Activated CD4-positive, alpha-beta T cell treated with anti-CD3 and anti-CD28 coated beads, Interleukin-2, amount 50 U/mL, for 16 hours (primary cell): ENCODE measurements at regions not wholly inside any gene's neighbourhood (a gene's known extent, or its start where the extent isn't known, plus 50 kb on each side); places are given as distances from the start of the nearest gene placed in this dataset.

Experiments
- DNase-seq: peaks from one replicate; pipeline ENCODE4 v3.0.0-alpha.2; 2020

GRCh38 chr4:115396034-115396433 is 282.6 kb upstream of the NDST4 start:
- no peak for DNase-seq

DNA sequence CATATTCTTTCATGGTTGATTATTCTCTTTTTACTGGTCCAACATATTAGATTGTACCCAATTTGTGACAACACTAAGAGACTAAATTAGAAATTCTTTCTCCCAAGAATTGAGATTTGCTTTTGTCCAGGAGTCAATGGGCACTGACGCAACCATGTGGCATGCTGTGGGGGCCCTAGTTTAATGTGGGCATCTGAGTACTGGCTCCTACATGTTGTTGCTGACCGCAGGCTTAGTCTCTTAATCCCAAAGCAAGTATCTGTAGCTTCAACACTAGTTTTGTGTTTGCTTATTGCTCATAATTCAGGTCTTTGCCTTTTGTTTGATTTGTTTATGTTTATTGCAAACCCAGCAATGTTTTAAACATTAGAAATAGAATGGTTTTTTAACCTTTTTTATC is 263.4 kb upstream of the NDST4 start:
- no peak for DNase-seq

GRCh38 chr4:115374621-115375020 is 261.2 kb upstream of the NDST4 start:
- DNase-seq = no peak

GRCh38 chr4:115370490-115370889 is 257.1 kb upstream of the NDST4 start:
- no peak for DNase-seq

DNA sequence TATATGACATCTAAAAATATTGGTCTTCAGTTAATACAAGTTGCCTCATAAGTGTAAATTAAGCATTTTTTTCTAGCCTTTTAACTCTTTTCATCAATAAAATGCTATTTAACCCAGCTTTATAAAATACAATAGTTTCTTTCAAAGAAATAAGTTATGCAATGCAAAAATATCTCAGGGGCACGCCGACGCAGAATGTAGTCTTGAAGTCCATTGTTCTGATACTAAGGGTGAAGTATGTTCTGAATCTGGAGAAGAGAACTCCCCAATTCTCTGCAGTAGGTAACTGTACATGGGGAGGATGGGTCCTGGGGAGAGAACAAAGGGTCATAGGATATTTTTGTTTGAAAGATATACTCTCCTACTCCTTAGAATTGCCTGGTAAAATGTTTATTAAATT is 256.6 kb upstream of the NDST4 start:
- DNase-seq = no peak

- DNase-seq = no peak
Observed at GRCh38 chr4:115366390-115366789, 253.0 kb upstream of the NDST4 start.

DNA sequence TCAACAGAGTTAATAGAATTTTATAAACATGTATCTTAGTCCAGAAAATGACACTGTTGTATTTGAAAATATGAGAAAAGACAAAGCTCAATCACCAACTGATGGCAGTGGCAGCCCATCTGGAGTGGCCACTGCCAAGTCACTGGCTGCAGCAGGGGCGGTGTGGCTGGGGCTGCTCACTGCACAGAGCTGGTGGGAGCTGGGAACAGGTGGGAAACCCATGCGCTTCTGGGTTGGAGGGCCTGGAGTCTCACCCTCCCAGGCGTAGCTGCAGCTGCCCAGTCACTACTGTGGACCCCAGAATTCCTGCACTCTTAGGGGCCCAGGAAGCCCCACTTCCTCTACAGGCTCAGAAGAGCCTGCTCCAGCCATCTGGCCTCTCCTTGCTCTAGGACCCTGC is 251.8 kb upstream of the NDST4 start:
- no peak for DNase-seq

DNA sequence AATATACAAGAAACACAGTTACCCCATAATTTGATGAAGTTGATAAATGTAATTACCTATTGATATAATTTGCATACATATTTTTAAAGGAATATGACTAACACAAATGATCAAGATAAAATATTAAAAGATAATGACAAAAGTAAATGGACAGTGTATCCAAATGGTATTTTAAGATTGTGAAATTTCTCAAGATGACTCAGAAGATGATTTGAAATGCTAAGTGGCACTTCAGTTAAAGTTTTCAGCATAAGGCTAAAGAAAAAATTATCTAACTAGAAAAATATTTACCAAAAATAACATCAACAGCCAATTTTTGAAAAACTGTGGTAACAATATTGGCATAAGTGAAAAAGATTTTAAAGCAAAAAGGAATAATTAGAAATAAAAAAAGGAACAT is 248.4 kb upstream of the NDST4 start:
- no peak for DNase-seq

- DNase-seq = no peak
Observed at GRCh38 chr4:115360431-115360830, 247.0 kb upstream of the NDST4 start.

GRCh38 chr4:115357776-115358175 is 244.4 kb upstream of the NDST4 start:
- no peak for DNase-seq

DNA sequence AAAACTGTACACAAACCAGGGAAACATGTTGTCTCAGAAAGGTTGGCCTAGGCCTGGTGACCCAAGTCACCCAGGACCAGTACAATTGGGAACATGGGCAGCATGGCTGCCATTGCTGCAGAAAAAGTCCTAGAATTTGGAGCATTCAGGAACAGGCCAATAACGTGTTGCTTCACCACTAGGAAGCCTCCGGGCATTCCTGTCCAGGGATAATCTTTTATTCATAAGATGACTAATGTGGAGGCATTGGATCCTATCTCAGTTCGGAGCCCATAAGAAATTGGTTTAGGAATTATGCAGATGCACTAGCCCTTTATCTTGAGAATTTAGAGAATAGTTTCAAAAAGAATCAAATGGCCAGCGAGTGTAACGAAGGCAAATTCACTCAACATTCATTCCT is 242.8 kb upstream of the NDST4 start:
- DNase-seq = no peak

- DNase-seq = no peak
Observed at GRCh38 chr4:115355329-115355728, 241.9 kb upstream of the NDST4 start.

DNA sequence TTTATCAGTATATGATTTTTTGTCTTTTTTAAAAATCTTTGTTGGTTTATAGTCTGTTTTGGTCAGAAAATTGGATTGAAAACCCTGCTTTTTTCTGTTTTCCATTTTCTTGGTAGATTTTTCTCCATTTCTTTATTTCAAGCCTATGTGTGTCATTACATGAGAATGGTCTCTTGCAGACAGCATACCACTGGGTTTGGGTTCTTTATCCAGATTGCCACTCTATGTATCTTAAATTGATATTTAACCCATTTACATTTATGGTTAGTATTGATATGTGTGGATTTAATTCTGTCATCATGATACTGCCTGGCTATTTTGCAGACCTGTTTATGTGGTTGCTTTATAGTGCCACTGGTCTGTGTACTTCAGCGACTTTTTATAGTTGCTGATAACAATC is 239.9 kb upstream of the NDST4 start:
- no peak for DNase-seq

- no peak for DNase-seq
Observed at GRCh38 chr4:115343171-115343570, 229.8 kb upstream of the NDST4 start.

GRCh38 chr4:115334736-115335411 is 221.5 kb upstream of the NDST4 start:
- no peak for DNase-seq

- no peak for DNase-seq
Observed at GRCh38 chr4:115332078-115332477, 218.7 kb upstream of the NDST4 start.

DNA sequence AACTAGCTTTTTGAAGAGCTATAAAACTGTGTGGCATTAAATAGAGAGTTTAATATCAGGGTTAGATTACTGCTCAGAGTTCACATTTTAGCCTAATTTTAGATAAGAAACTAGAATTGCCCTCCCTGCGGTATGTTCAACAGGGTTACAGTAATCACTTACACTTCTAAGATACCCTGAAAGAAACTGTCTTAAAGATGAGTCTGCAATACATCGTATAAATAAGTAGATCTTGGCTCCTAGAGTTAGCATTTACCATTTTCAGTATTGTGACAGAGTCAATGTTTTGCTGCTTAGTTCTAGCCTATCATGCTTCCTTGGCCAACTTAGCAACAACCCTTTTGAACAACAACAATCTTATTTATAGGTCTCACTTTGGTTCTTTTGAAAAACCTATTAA is 217.8 kb upstream of the NDST4 start:
- no peak for DNase-seq

DNA sequence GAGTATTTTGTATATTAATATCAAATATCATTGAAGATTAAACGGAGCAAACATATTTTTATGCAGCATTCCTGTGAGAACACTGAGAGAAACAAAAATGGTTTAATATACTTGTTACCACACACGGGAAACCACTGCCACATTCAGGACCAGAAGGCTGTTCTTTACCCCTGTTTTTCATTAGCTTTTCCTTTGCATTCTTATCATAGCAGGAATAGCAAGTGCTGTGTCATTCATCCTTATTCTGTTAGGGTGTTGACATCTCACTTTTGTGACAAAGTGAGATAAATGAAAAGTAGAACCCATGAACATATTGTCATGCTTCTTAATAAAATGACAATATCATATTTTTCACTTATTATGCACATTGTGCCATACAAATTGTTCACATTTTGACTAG is 212.4 kb upstream of the NDST4 start:
- DNase-seq = no peak

DNA sequence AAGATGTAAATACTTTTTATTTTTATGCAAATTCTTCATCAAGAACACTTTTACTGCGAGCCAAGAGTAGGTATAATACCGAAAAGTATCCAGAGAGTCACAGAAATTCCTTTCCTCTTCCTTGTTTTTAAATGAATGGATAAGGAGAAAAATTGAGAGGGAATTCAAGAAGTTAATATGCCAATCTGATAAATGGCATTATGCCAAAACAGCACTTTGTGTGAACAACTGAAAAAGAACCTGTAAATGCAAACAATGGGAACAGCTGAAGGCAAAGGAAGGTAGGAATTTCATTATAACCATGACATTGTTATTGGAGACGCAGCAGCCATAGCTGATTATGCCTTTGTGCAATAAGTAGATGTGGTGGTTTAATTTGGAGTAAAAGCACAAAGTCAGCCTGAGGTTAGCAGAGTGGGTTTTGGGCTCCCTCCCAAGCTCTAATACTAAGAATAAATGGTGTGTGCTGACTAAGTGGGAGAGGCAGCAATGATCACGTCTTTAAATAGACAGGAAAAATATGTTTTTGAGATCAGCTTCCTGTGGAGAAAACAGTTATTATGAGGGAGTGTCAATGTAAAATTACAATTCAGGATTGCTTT is 209.8 kb upstream of the NDST4 start:
- DNase-seq = no peak

GRCh38 chr4:115315182-115315581 is 201.8 kb upstream of the NDST4 start:
- DNase-seq = no peak

DNA sequence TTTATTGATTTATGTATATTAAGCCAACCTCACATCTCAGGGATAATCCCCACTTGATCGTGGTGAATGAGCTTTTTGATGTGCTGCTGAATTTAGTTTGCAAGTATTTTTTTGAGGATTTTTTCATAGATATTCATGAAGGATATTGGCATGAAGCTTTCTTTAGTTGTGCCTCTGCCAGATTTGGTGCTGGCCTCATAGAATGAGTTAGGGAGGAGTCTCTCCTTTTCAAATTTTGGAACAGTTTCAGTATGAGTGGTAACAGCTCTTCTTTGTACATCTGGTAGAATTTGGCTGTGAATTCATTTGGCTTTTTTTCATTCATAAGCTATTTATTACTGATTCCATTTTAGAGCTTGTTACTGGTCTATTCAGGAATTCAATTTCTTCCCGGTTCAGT is 197.2 kb upstream of the NDST4 start:
- no peak for DNase-seq

- no peak for DNase-seq
Observed at GRCh38 chr4:115294717-115295116, 181.3 kb upstream of the NDST4 start.

GRCh38 chr4:115293093-115293462 is 179.7 kb upstream of the NDST4 start:
- DNase-seq = no peak

DNA sequence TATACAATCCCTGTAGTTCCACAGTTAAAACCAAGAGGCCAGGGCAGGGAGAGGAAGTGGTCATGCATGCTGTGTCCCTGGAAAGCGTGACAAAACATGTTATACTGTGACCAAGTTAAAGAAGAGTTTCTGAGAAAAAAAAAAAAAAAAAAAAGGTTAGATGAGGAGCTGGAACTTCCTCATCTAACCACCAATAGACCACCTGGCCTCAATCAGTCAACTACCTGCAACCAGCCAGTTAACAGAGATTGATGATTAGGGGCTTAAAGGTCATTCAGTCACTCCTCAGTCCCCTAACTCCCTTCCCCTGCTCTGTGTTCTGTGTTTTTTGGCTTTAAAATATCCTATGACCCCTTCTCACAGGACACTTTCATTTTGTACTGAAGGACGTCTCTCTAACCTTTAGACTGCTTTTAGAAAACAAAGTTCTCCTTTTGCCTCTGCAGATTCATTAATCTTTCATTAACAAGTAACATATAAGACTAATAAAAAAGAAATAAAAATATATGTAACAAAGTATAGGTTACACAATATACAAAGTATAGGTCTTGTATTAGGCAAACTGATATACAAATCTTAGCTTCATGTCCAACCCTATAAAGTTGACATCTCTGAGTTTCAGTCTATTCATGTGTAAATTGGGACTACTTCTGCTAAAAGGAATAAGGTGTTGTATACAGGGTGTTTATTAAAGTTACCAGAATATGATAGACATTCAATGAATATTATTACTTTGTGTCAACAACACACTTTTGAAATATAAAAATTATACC is 179.1 kb upstream of the NDST4 start:
- no peak for DNase-seq

GRCh38 chr4:115287426-115287825 is 174.0 kb upstream of the NDST4 start:
- DNase-seq = no peak
